CD14-positive monocyte (primary cell): ENCODE measurements at regions not wholly inside any gene's neighbourhood (a gene's known extent, or its start where the extent isn't known, plus 50 kb on each side); places are given as distances from the start of the nearest gene placed in this dataset.

Experiments
- DNase-seq, 3 donors: peaks; one replicate each; pipeline ENCODE4 v3.0.0-alpha.2; 2011 to 2022
- H2AFZ ChIP-seq: 2 replicates; pipeline ENCODE4 v1.6.0; 2012; ENCODE audit warnings: mild to moderate bottlenecking, low read depth, low read length, inconsistent platforms; ENCODE audit not compliant: insufficient read depth, poor library complexity, severe bottlenecking
- H3K27ac ChIP-seq, 2 donors: 1 replicate in 1 of 2; 2 replicates in 1 of 2; pipeline ENCODE4 v1.5.1; 2012 to 2013; ENCODE audit warnings: low read length in 2 of 2, control low read depth in 1 of 2, inconsistent platforms in 1 of 2, low read depth in 1 of 2, mild to moderate bottlenecking in 1 of 2
- H3K27me3 ChIP-seq, 2 donors: one replicate each; pipeline versions ENCODE4 v1.6.0 to v1.6.1; 2011 to 2013; ENCODE audit warnings: low read length in 2 of 2; ENCODE audit not compliant: control insufficient read depth in 2 of 2, insufficient read depth in 2 of 2
- H3K36me3 ChIP-seq, 2 donors: replicated peaks in 1 of 2; 1 replicate in 1 of 2; 2 replicates in 1 of 2; pipeline versions ENCODE4 v1.5.1 to v1.6.1; 2012 to 2013; ENCODE audit warnings: low read length in 2 of 2, control low read depth in 1 of 2, inconsistent platforms in 1 of 2, mild to moderate bottlenecking in 1 of 2; ENCODE audit not compliant: insufficient read depth in 2 of 2, control insufficient read depth in 1 of 2
- H3K4me1 ChIP-seq, 2 donors: 1 replicate in 1 of 2; 2 replicates in 1 of 2; pipeline versions ENCODE4 v1.5.1 to v1.6.1; 2012 to 2013; ENCODE audit warnings: low read length in 2 of 2, control low read depth in 1 of 2, inconsistent platforms in 1 of 2, mild to moderate bottlenecking in 1 of 2, moderate library complexity in 1 of 2; ENCODE audit not compliant: insufficient read depth in 2 of 2, control insufficient read depth in 1 of 2
- H3K4me2 ChIP-seq: replicated peaks from 2 replicates; pipeline ENCODE3; 2012; ENCODE audit warnings: low read length, moderate library complexity, mild to moderate bottlenecking; ENCODE audit not compliant: poor library complexity, severe bottlenecking; ENCODE audit errors: extremely low read depth
- H3K4me3 ChIP-seq, 3 experiments: fragments of 200-600 bp in 1 of 3; sonication (generic) in 1 of 3; replicated peaks in 1 of 3; 1 replicate in 2 of 3; 2 replicates in 1 of 3; pipeline ENCODE4 v1.5.1; 2011 to 2013; ENCODE audit warnings: low read length in 3 of 3, mild to moderate bottlenecking in 3 of 3, control low read depth in 2 of 3, low read depth in 2 of 3, inconsistent platforms in 1 of 3, moderate library complexity in 1 of 3
- H3K79me2 ChIP-seq: 2 replicates; pipeline ENCODE4 v1.6.0; 2012; ENCODE audit warnings: mild to moderate bottlenecking, control low read depth, inconsistent platforms, low read length, moderate library complexity; ENCODE audit not compliant: insufficient read depth
- H3K9ac ChIP-seq: 2 replicates; pipeline ENCODE4 v1.6.0; 2017; ENCODE audit warnings: low read length, mild to moderate bottlenecking; ENCODE audit not compliant: insufficient read depth, poor library complexity, severe bottlenecking
- H3K9me3 ChIP-seq, 2 donors: replicated peaks in 1 of 2; 1 replicate in 1 of 2; 2 replicates in 1 of 2; pipeline versions ENCODE4 v1.5.1 to v1.6.1; 2012 to 2013; ENCODE audit warnings: low read length in 2 of 2, control low read depth in 1 of 2; ENCODE audit not compliant: control insufficient read depth in 1 of 2, insufficient read depth in 1 of 2
- H4K20me1 ChIP-seq: 2 replicates; pipeline ENCODE4 v1.6.0; 2012; ENCODE audit warnings: mild to moderate bottlenecking, low read length, control low read depth, moderate library complexity; ENCODE audit not compliant: insufficient read depth
- H3K27ac Mint-ChIP-seq, 7 donors: one replicate each; pipeline ENCODE4 v1.8.0; 2020; ENCODE audit warnings: mild to moderate bottlenecking in 7 of 7, mixed read lengths in 7 of 7, moderate library complexity in 6 of 7, inconsistent platforms in 2 of 7
- H3K27me3 Mint-ChIP-seq, 3 donors: one replicate each; pipeline ENCODE4 v1.8.0; 2021 to 2022; ENCODE audit warnings: low read depth in 3 of 3, mild to moderate bottlenecking in 3 of 3, mixed read lengths in 3 of 3, moderate library complexity in 3 of 3, inconsistent platforms in 1 of 3
- H3K36me3 Mint-ChIP-seq, 2 donors: one replicate each; pipeline ENCODE4 v1.8.0; 2020; ENCODE audit warnings: mixed read lengths in 2 of 2, inconsistent platforms in 1 of 2, mild to moderate bottlenecking in 1 of 2
- H3K4me1 Mint-ChIP-seq: one replicate; pipeline ENCODE4 v1.8.0; 2020; ENCODE audit warnings: mild to moderate bottlenecking, mixed read lengths
- H3K4me3 Mint-ChIP-seq, 2 donors: one replicate each; pipeline ENCODE4 v1.8.0; 2020; ENCODE audit warnings: mild to moderate bottlenecking in 2 of 2, mixed read lengths in 2 of 2, moderate library complexity in 1 of 2
- H3K9me3 Mint-ChIP-seq, 7 donors: one replicate each; pipeline ENCODE4 v1.8.0; 2020 to 2022; ENCODE audit warnings: mixed read lengths in 7 of 7, mild to moderate bottlenecking in 6 of 7, moderate library complexity in 6 of 7, inconsistent platforms in 2 of 7
- CTCF ChIP-seq: fragments of 200-600 bp; IDR thresholded peaks from one replicate; pipeline ENCODE4 v1.8.0; 2022; ENCODE audit warnings: antibody characterized with exemption, mild to moderate bottlenecking
- WGBS: methylation state at CpG from one replicate; pipeline ENCODE4 v1.1.5; 2013; ENCODE audit warnings: missing lambda C conversion rate; ENCODE audit not compliant: insufficient coverage; 5-methylcytosine and 5-hydroxymethylcytosine counted together
- intact Hi-C, 2 donors: fragments of 100-400 bp; cut with micrococcal nuclease; formaldehyde crosslinking; loops; one replicate each; pipeline versions ENCODE4 v1.15.0 to v1.15.1; 2023

- Histone ChIP-seq H3K36me3 (no peaks in the 10 kb centered on the region), H3K4me3 (no peak overlapping the region), H3K4me2 (no peak overlapping the region), H3K79me2 (no peaks in the 10 kb centered on the region), H4K20me1 (no peaks in the 10 kb centered on the region), H3K9me3 (no peaks in the 10 kb centered on the region), H3K27me3 (no peaks in the 10 kb centered on the region), H3K4me1 (peaks cover 12 to 28% of the 10 kb centered on the region in 2 donors), H2AFZ (no peak overlapping the region), H3K9ac (no peak overlapping the region), H3K27ac (no peak overlapping the region)
- Mint-ChIP-seq H3K4me3 (no peak overlapping the region), H3K9me3 (peaks cover 0 to 4% (median 0%) of the 10 kb centered on the region in 7 donors), H3K27me3 (no peaks in the 10 kb centered on the region), H3K27ac (peak overlapping the region in 1 of 7 donors; percentile 50), H3K36me3 (no peaks in the 10 kb centered on the region), H3K4me1 (peaks cover 36% of the 10 kb centered on the region)
- WGBS, result no CpG with 5 or more reads among the region's 1 CpG
- peak in 2 of 3 donors; percentile 9 to 50 for DNase-seq
- TF ChIP-seq CTCF, result no peak
- intact Hi-C loops, result no loop called here
Observed at GRCh38 chrX:148316446-148316845, 184.0 kb upstream of the AFF2 start.

- H2AFZ ChIP-seq, result no peak overlapping the region
- TF ChIP-seq CTCF, result no peak
- no CpG with 5 or more reads among the region's 2 CpGs for WGBS
- H3K4me3 Mint-ChIP-seq, result no peak overlapping the region
- no peaks in the 10 kb centered on the region for H3K36me3 Mint-ChIP-seq
- no peak overlapping the region for H3K27ac ChIP-seq
- H3K27me3 ChIP-seq, result no peaks in the 10 kb centered on the region
- no peaks in the 10 kb centered on the region for H3K27me3 Mint-ChIP-seq
- no peak for DNase-seq
- peaks cover 0 to 7% (median 2%) of the 10 kb centered on the region in 7 donors for H3K9me3 Mint-ChIP-seq
- H3K4me3 ChIP-seq, result no peak overlapping the region
- H4K20me1 ChIP-seq, result no peaks in the 10 kb centered on the region
- H3K4me2 ChIP-seq, result no peak overlapping the region
- H3K9ac ChIP-seq, result no peak overlapping the region
- peaks cover 14% of the 10 kb centered on the region for H3K4me1 Mint-ChIP-seq
- no peaks in the 10 kb centered on the region for H3K36me3 ChIP-seq
- peaks cover 5 to 11% of the 10 kb centered on the region in 2 donors for H3K4me1 ChIP-seq
- H3K79me2 ChIP-seq, result no peaks in the 10 kb centered on the region
- no peaks in the 10 kb centered on the region for H3K9me3 ChIP-seq
- intact Hi-C loops, result no loop called here
- H3K27ac Mint-ChIP-seq, result no peak overlapping the region
Observed at GRCh38 chrX:148322906-148323305, 177.5 kb upstream of the AFF2 start.
